GM12878 (cell line): ENCODE measurements at regions not wholly inside any gene's neighbourhood (a gene's known extent, or its start where the extent isn't known, plus 50 kb on each side); places are given as distances from the start of the nearest gene placed in this dataset.
"Not testable (repeated sequence)": the region's sequence is repeated elsewhere in the genome, so short reads cannot be mapped to it uniquely, and the experiment has no call there.

Experiments
- ATAC-seq: fragments of 200-7000 bp; cut with Tn5 transposase; 3 replicates; pipeline ENCODE4 v1.9.1; 2020; ENCODE audit warnings: mild to moderate bottlenecking, moderate library complexity
- BruUV-seq: library from RNA; stranded (reverse); fragments of 400-500 nt; replicated peaks from 2 replicates; lab custom pipeline; 2021; lab: Mats Ljungman, UMichigan
- CTCF ChIA-PET: fragments of 300-600 bp; sonication (Branson Sonifier 250); formaldehyde crosslinking; extraction: SDS; loops from one replicate; lab custom pipeline; 2021; ENCODE audit warnings: inconsistent platforms; lab: Yijun Ruan, JAX
- POLR2A ChIA-PET: fragments of 350-600 bp; formaldehyde crosslinking; extraction: SDS; loops from one replicate; lab custom pipeline; 2021; ENCODE audit warnings: inconsistent platforms; lab: Charles Lee
- RAD21 ChIA-PET: fragments of 300-600 bp; sonication (Branson Sonifier 250); formaldehyde crosslinking; loops from one replicate; lab custom pipeline; 2023; ENCODE audit warnings: antibody characterized with exemption; ENCODE audit not compliant: unreplicated experiment; lab: Charles Lee
- SMC1A ChIA-PET: fragments of 300-600 bp; sonication (Branson Sonifier 250); formaldehyde crosslinking; loops from one replicate; lab custom pipeline; 2023; ENCODE audit not compliant: unreplicated experiment, uncharacterized antibody; lab: Charles Lee
- DNase-seq: peaks from one replicate; pipeline ENCODE4 v3.0.0-alpha.2; 2011; ENCODE audit warnings: low read depth, low spot score
- FAIRE-seq: peaks from 3 replicates; lab custom pipeline; 2011; peaks lifted over from hg19 to GRCh38; lab: Jason Lieb, UNC
- H2AFZ ChIP-seq: 2 replicates; pipeline ENCODE4 v1.6.0; 2011; ENCODE audit warnings: low read depth, low read length, control low read depth; ENCODE audit not compliant: control insufficient read depth
- H3K27ac ChIP-seq: 2 replicates; pipeline ENCODE4 v1.5.1; 2011; ENCODE audit warnings: control low read depth; ENCODE audit not compliant: control insufficient read depth, insufficient read depth
- H3K27me3 ChIP-seq, 2 experiments: replicated peaks in 1 of 2; 2 replicates each; pipeline versions ENCODE4 v1.6.0 to v1.6.1; 2011; ENCODE audit warnings: low read length in 1 of 2; ENCODE audit not compliant: control insufficient read depth in 2 of 2, insufficient read depth in 2 of 2
- H3K36me3 ChIP-seq, 2 experiments: 2 replicates each; pipeline ENCODE4 v1.5.1; 2011; ENCODE audit warnings: low read length in 1 of 2; ENCODE audit not compliant: control insufficient read depth in 2 of 2, insufficient read depth in 2 of 2
- H3K4me1 ChIP-seq: 2 replicates; pipeline ENCODE4 v1.6.1; 2011; ENCODE audit warnings: mild to moderate bottlenecking, low read length, moderate library complexity, mixed read lengths; ENCODE audit not compliant: control insufficient read depth, insufficient read depth
- H3K4me2 ChIP-seq: 2 replicates; pipeline ENCODE4 v1.6.0; 2011; ENCODE audit warnings: control low read depth; ENCODE audit not compliant: control insufficient read depth, insufficient read depth
- H3K4me3 ChIP-seq: fragments of 200-600 bp; sonication (generic); 2 replicates; pipeline ENCODE4 v1.5.1; 2016
- H3K79me2 ChIP-seq: 2 replicates; pipeline ENCODE4 v1.6.0; 2011; ENCODE audit warnings: low read length; ENCODE audit not compliant: control insufficient read depth, insufficient read depth
- H3K9ac ChIP-seq: 2 replicates; pipeline ENCODE4 v1.8.0; 2011; ENCODE audit warnings: low read length, control low read depth, mixed read lengths; ENCODE audit not compliant: control insufficient read depth, insufficient read depth
- H3K9me3 ChIP-seq: replicated peaks from 3 replicates; pipeline ENCODE4 v1.5.1; 2011; ENCODE audit warnings: mild to moderate bottlenecking, low read length; ENCODE audit not compliant: control insufficient read depth, insufficient read depth
- H4K20me1 ChIP-seq: 2 replicates; pipeline ENCODE4 v1.6.0; 2011; ENCODE audit not compliant: control insufficient read depth, insufficient read depth
- CTCF ChIP-seq, 3 experiments: IDR thresholded peaks in 2 of 3; conservative IDR thresholded peaks in 1 of 3; 2 replicates each; pipeline ENCODE4 v1.5.1; 2011; ENCODE audit warnings: low read depth in 3 of 3, low read length in 3 of 3, mild to moderate bottlenecking in 3 of 3, control low read depth in 2 of 3, moderate library complexity in 2 of 3, inconsistent platforms in 1 of 3, mixed read lengths in 1 of 3; ENCODE audit not compliant: control insufficient read depth in 2 of 3, insufficient read depth in 1 of 3; ENCODE audit errors: extremely low read depth in 1 of 3
- SREBF1 ChIP-seq: IDR thresholded peaks from 2 replicates; pipeline ENCODE4 v1.6.1; 2012; ENCODE audit warnings: mild to moderate bottlenecking, low read length
- WGBS: methylation state at CpG from one replicate; pipeline ENCODE4 v1.1.6; 2016; ENCODE audit warnings: low lambda C conversion rate; ENCODE audit not compliant: insufficient replicate concordance, insufficient coverage; ENCODE audit errors: missing lambda C conversion rate; 5-methylcytosine and 5-hydroxymethylcytosine counted together
- in situ Hi-C: fragments of 300-500 bp; cut with MboI; formaldehyde crosslinking; loops from 9 replicates; pipeline ENCODE4 v1.14.3; 2018; ENCODE audit warnings: mixed read lengths
- intact Hi-C: fragments of 100-400 bp; cut with micrococcal nuclease; formaldehyde crosslinking; loops from one replicate; pipeline ENCODE4 v1.14.2; 2022; ENCODE audit not compliant: unreplicated experiment

DNA sequence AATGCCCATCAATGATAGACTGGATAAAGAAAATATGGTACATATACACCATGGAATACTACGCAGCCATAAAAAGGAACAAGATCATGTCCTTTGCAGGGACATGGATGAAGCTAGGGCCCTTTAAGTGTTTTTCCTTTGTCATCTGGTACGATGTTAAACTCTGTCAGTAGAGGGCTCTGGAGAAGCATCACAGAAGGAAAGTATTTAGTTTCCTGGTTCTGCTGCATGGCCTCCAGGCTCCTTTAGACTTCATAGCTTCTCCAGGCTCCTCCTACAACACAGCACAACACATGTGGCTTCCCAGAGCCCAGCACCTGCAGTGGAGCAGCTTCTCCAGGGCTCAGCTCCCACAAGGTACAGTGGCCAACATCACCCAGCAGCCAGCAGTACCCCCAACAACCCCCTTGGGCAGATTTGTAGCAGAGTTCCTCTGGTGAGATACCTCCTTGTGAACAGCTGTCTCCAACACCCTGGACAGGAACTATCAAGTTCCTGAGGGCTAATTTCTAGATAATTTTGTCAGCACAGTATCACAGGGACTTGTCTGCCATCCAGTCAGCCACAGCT, 63.4 kb downstream of the KCTD12 start:
- 48% methylated on average over 2 of the region's 2 CpGs for WGBS
- in situ Hi-C loops, result no loop called here

DNA sequence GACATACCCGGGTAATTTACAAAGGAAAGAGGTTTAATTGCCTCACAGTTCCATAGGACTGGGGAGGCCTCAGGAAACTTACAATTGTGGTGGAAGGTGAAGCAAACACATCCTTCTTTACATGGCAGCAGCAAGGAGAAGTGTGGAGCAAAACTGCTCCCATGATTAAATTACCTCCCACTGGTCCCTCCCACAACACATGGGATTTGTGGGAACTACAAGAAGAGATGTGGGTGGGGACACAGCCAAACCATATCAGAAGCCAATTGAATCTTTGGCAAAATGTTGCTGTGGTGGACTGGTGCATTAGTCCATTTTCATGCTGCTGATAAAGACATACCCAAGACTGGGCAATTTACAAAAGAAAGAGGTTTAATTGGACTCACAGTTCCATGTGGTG, 65.0 kb downstream of the KCTD12 start:
- FAIRE-seq, in situ Hi-C loops, SMC1A ChIA-PET: not testable (repeated sequence)

More for the DNA sequence above, 63.4 kb downstream of the KCTD12 start:
- peak in 2 of 3 experiments; percentile 18 to 24; a peak in 2 of 6 replicates for TF ChIP-seq CTCF (IDR thresholded peaks at IDR 0.05 in 2 of 3, conservative IDR thresholded peaks at IDR 0.05 in 1 of 3; ENCODE audit: control insufficient read depth in 2 of 3, extremely low read depth in 1 of 3, insufficient read depth in 1 of 3, low read depth in 3 of 3, low read length in 3 of 3)
- TF ChIP-seq SREBF1, result no peak
- H3K4me3 ChIP-seq, result no peak overlapping the region
- ChIA-PET RAD21 (interaction anchor here (0.9 to 1.5 kb wide), 2 partner anchors 81 to 393 kb away, joined by 3 to 6 read pairs; no protein-coding TSS in a partner anchor), CTCF (interaction anchor here (0.5 to 3.0 kb wide), 7 partner anchors 27 to 179 kb away, joined by 3 to 14 read pairs (median 4); no protein-coding TSS in a partner anchor), POLR2A (no interaction called here), SMC1A (interaction anchor here (1.3 to 1.5 kb wide), 2 partner anchors 81 to 158 kb away, joined by 3 to 4 read pairs; no protein-coding TSS in a partner anchor)
- H3K36me3 ChIP-seq, result no peaks in the 10 kb centered on the region
- DNase-seq (no peak), ATAC-seq (peak; percentile 34; the same call in 1 of the 3 replicates), FAIRE-seq (no peak)
- no peaks in the 10 kb centered on the region for H3K4me1 ChIP-seq
- H2AFZ ChIP-seq, result no peak overlapping the region
- H3K9me3 ChIP-seq, result no peaks in the 10 kb centered on the region
- H3K4me2 ChIP-seq, result no peak overlapping the region
- no TSS peak for BruUV-seq
- intact Hi-C loops, result no loop called here
- H3K79me2 ChIP-seq, result no peaks in the 10 kb centered on the region
- H3K27ac ChIP-seq, result no peak overlapping the region
- H4K20me1 ChIP-seq, result no peaks in the 10 kb centered on the region
- H3K27me3 ChIP-seq, result no peaks in the 10 kb centered on the region
- H3K9ac ChIP-seq, result no peak overlapping the region

More for the DNA sequence above, 65.0 kb downstream of the KCTD12 start:
- BruUV-seq, POLR2A ChIA-PET, H3K4me1 ChIP-seq, H3K36me3 ChIP-seq, ATAC-seq, H3K27ac ChIP-seq, DNase-seq, H3K9me3 ChIP-seq, H2AFZ ChIP-seq, H3K9ac ChIP-seq, intact Hi-C loops, H3K27me3 ChIP-seq, H3K4me3 ChIP-seq, H3K79me2 ChIP-seq, H3K4me2 ChIP-seq, H4K20me1 ChIP-seq, RAD21 ChIA-PET: not testable (repeated sequence)
- 0% methylated on average over 1 of the region's 1 CpG for WGBS
- CTCF ChIA-PET, result interaction anchor here (0.6 to 3.0 kb wide), 2 partner anchors 82 to 810 kb away, joined by 3 to 14 read pairs; no protein-coding TSS in a partner anchor
